D721Med (cell line): ENCODE measurements at regions not wholly inside any gene's neighbourhood (a gene's known extent, or its start where the extent isn't known, plus 50 kb on each side); places are given as distances from the start of the nearest gene placed in this dataset.

ENCODE experiments used
- DNase-seq: peaks from one replicate; pipeline ENCODE4 v3.0.0; 2011; ENCODE audit warnings: low spot score; ENCODE audit not compliant: insufficient read length
- FAIRE-seq: peaks from 2 replicates; lab custom pipeline; 2011; peaks lifted over from hg19 to GRCh38; lab: Jason Lieb, UNC
- TF ChIP-seq, protein P1 (sequence below): IDR thresholded peaks from 2 replicates; pipeline ENCODE4 v1.5.1; 2012; ENCODE audit warnings: mild to moderate bottlenecking, control low read depth; ENCODE audit not compliant: insufficient read depth; ENCODE audit errors: missing control alignments

DNA sequence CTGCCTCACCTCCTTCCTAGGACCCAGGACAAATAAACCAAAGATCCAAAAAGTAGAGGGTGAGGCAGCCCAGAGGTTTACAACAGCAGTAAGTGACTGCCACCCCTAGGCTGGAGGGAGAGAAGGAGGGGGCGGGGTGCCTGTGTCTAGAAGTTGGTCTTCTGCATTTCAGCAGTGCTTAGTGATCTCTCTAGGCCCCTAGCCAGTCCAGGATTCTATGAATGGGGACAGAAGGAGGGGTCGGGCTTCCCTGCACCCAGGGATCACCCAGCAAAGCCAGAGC is 62.8 kb upstream of the KDM7A start:
- TF ChIP-seq, protein P1, sequence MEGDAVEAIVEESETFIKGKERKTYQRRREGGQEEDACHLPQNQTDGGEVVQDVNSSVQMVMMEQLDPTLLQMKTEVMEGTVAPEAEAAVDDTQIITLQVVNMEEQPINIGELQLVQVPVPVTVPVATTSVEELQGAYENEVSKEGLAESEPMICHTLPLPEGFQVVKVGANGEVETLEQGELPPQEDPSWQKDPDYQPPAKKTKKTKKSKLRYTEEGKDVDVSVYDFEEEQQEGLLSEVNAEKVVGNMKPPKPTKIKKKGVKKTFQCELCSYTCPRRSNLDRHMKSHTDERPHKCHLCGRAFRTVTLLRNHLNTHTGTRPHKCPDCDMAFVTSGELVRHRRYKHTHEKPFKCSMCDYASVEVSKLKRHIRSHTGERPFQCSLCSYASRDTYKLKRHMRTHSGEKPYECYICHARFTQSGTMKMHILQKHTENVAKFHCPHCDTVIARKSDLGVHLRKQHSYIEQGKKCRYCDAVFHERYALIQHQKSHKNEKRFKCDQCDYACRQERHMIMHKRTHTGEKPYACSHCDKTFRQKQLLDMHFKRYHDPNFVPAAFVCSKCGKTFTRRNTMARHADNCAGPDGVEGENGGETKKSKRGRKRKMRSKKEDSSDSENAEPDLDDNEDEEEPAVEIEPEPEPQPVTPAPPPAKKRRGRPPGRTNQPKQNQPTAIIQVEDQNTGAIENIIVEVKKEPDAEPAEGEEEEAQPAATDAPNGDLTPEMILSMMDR = no peak
- DNase-seq (no peak), FAIRE-seq (no peak)

DNA sequence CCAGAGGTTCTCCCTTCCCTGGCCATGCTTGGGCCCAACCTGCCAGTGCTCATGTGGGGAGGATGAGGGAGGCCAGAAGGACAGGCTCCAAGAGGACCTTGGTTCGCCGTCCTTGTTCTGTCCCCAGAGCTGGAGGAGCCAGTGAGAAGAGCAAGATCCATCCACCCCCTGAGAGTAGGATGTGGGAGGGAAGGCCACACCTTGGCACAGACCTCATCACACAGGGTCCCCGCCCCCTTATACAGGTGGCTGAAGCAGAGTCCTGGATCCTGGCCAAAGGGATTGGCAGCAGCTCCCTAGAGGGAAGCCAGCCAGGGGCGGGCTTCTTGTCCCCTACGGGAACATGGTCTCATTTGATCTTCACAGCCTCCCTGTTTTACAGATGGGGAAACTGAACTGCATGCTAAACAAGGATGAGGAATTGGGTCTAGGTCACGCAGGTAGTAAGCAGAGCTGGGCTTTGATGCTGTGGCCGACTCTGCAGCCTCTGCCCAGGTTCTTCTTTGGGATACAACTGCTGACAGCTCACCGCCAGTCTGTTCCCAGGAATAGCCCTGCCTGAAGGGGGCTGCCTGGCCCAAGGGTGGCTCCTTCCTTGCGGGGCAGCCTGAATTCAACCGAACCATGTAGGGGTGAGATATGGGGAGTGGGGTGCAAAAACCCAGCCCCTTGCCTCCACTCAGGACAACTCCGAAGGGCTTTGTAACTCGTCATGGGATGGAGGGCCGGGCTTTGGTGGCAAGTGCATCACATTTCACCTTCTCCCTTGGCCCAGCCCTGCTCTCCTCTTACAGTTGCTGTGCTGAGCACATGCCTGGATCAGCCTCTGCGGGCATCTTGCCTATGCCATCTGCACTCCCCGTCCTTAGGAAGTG is 62.2 kb upstream of the KDM7A start:
- DNase-seq (no peak), FAIRE-seq (no peak)
- TF ChIP-seq, protein P1 = no peak

DNA sequence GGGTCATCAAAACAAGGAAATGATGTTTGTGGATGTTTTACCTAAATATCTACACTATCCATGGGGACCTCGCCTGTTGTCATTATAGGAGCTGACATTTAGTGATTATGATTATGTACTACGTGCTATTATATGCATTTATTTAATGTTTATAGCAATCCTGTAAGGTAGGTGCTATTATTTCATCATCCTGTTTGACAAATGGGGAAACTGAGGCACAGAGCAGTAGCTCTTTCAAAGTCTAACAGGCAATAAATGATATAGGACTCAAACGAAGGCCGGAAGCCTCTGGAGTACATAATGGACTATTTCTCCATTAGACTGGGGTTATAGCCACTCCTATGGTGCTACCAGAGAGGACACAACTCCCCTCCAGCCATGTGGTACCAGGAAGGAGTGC is 60.6 kb upstream of the KDM7A start:
- FAIRE-seq (no peak), DNase-seq (no peak)
- TF ChIP-seq, protein P1 = no peak

- TF ChIP-seq, protein P1 = no peak
- DNase-seq (no peak), FAIRE-seq (no peak)
Measured at GRCh38 chr7:140236626-140237025, 59.8 kb upstream of the KDM7A start.

GRCh38 chr7:140235114-140235513 is 58.3 kb upstream of the KDM7A start:
- DNase-seq (no peak), FAIRE-seq (no peak)
- TF ChIP-seq, protein P1 = no peak

DNA sequence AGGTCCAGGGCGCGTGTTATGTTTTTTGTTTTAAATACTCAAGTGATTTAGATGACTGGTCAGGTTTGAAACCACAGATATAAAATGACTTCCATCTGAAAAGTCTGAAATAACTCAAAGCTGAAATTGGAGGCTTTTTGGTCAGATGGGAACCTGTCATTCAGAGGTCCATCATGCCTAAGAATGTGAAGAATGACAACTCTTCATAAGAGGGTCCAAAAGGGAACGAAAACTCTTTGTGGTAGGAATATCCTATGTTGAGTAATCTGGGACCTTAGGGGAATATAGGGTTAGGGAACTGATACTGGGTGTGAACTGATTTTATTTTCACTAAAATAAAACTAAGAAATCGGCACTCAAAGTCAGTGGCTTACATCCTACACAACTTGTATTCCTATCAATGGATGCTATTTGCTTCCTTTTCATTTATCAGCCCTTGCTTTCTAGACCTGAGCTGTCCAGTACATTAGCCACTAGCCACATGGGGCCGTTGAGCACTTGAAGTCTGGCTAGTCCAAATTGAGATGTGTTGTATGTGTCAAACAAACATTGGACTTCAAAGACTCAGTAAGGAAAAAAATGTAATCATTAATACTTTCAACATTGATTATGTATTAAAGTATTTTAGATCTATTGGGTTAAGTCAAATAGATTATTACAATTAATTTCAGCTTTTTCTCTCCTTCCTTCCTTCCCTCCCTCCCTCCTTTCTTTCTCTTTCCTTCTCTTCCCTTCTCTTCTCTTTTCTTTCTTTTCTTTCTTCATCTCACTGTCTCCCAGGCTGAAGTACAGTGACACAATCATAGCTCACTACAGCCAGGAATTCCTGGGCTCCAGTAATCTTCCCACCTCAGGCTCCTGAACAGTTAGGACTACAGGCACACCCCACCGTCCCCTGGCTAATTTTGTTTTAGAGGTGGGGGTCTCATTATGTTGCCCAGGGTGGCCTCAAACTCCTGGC is 56.5 kb upstream of the KDM7A start:
- FAIRE-seq = no peak
- TF ChIP-seq, protein P1 = no peak
- no peak for DNase-seq
